GM19193 (cell line): ENCODE measurements at regions not wholly inside any gene's neighbourhood (a gene's known extent, or its start where the extent isn't known, plus 50 kb on each side); places are given as distances from the start of the nearest gene placed in this dataset.

Experiments used
- POLR2A ChIP-seq: IDR thresholded peaks from 4 replicates; pipeline ENCODE4 v1.6.1; 2011; ENCODE audit not compliant: insufficient read depth, insufficient read length; ENCODE audit errors: extremely low read depth

DNA sequence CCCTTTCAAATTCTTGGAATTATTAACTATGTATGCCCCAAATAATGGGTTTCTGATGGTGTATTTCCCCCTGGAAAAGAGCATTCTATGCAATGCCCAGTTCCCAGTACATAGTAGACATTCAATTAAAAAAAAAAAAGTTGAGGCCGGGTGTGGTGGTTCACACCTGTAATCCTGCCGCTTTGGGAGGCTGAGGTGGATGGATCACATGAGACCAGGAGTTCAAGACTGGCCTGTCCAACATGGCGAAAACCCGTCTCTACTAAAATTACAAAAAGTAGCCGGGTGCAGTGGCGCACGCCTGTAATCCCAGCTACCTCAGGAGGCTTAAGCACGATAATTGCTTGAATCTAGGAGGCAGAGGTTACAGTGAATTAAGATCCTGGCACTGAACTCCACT, 83.3 kb upstream of the ZNF217 start:
- TF ChIP-seq POLR2A, result no peak

DNA sequence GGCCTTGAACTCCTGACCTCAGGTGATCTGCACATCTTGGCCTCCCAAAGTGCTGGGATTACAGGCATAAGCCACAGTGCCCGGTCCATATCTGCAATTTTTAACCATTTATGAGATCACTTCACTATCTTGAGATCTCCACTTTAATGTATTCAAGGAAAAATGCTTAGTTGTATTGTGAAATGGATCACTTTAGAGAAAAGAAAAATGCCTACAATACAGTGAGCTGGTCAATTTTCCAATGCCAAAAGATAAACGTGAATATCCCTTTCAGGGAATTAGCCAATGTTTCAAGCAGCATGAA, 82.8 kb upstream of the ZNF217 start:
- no peak for TF ChIP-seq POLR2A

DNA sequence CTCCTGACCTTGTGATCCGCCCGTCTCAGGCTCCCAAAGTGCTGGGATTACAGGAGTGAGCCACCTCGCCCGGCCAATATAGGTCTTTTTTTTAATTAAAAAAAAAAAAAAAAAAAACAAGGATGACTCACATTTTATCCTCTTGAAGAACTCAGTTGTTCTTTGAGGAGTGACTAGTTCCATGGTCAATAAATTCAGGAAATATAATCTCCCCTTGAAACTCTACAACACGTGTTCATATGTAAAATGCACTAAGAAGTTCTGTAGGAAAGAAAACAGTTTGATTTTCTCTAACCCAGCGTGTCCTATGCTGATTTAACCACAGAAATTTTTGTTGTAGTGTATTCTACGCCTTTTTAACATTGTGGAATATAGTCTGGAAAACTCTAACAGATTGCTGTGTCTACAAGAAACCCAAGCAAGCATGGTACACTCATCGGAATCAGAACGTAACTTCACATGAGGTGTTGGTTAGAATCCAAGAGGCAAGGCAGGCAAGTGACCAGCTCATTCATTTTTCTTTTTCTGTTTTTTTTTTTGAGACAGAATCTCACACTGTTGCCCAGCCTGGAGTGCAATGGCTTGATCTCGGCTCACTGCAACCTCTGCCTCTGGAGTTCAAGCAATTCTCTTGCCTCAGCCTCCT, 79.0 kb upstream of the ZNF217 start:
- no peak for TF ChIP-seq POLR2A

DNA sequence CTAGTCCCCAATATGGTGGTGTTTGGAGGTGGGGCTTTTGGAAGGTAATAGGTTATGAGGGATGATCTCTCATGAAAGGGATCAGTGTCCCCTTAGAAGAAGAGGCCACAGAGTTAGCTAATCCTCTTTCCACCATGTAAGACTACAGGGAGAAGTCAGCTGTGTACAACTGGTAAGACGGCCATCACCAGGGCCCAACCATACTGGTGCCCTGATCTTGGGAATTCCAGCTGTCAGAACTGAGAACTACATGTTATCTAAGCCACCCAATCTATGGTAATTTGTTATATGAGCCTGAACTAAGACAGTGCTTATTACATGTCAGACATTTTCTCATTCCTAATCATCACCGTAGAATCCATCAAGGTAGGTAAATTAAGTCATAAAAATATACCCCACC, 77.7 kb upstream of the ZNF217 start:
- TF ChIP-seq POLR2A, result no peak

DNA sequence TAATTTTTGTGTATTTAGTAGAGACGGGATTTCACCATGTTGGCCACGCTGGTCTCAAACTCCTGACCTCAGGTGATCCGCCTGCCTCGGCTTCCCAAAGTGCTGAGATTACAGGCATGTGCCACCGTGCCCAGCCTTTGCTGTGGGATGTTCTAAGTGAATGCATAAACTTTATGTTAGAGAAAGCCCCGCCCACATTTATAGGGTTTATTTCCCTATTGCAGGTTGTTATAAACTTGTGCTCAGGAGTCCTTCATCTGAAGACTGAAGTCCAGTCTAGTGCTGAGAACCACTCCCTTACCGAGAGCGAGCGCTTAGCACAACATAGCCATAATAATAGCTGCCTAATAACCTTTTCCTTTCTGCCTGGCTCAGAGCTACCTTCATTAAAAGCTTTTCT, 75.4 kb upstream of the ZNF217 start:
- TF ChIP-seq POLR2A, result no peak

DNA sequence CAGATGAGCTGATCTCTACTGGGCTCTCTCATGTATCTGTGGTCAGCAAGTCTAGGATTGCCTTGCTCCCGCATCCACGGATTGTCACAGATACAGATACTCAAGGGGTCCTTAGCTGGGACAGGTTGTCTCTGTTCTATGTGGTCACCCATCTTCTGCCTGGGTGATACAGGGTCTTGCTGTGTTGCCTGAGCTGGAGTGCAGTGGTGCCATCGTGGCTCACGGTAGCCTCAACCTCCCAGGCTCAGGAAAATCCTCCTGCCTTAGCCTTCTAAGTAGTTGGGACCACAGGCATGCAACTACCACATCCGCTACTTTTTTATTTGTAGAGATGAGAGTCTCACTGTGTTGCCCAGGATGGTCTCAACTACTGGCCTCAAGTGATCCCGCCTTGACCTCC, 72.5 kb upstream of the ZNF217 start:
- no peak for TF ChIP-seq POLR2A

DNA sequence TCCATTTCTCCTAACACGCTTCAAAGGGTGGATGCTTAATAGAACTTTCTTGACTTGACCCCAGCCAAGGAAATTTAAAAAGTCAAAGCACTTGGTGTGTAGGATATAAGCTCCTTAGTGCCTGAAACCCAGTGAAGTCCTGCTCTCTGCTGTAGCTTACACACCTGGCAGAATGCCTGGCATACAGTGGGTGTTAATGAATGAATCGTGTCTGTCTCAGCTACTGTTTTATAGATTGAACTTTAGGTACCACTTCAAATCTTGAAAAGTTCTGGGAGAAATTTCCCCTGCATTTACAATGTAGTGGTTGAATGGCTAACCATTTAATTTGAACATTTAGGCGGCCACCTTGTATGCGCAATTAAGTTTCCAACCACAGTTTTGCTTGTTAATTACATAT, 70.5 kb upstream of the ZNF217 start:
- TF ChIP-seq POLR2A, result no peak

DNA sequence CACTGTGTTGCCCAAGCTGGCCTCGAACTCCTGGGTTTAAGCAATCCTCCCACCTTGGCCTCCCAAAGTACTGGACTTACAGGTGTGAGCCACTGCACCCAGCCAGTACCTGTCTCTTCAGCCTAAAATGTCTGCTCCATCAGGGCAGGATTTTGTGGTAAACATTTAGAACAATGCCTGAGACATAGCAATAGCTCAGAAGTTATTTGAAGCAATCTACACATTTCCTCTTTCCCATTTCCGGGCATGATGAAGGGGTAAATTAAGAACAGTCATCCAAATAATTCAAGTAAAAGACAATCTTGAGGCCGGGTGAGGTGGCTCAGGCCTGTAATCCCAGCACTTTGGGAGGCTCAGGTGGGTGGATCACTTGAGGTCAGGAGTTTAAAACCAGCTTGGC, 69.0 kb upstream of the ZNF217 start:
- no peak for TF ChIP-seq POLR2A

DNA sequence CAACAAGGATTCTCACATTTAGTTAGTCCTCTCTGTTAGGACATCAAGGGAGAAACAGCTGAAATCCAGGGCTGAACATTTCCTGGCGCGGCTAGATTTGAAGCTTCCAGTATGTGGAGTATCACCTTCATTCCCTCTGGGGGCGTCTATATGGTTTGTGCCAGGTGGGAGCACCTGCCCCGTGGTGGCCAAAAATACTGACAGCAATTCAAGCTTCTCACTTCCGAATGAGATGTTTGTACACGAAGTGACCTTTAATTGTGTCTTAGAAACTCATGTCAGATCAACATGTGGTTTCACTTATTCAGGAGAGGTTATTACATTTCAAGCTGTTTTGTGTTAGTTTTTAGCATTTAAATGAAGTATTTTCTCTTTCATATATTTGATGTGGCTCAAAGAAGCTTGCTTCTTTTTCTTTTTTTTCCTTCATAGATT, 67.3 kb upstream of the ZNF217 start:
- no peak for TF ChIP-seq POLR2A

DNA sequence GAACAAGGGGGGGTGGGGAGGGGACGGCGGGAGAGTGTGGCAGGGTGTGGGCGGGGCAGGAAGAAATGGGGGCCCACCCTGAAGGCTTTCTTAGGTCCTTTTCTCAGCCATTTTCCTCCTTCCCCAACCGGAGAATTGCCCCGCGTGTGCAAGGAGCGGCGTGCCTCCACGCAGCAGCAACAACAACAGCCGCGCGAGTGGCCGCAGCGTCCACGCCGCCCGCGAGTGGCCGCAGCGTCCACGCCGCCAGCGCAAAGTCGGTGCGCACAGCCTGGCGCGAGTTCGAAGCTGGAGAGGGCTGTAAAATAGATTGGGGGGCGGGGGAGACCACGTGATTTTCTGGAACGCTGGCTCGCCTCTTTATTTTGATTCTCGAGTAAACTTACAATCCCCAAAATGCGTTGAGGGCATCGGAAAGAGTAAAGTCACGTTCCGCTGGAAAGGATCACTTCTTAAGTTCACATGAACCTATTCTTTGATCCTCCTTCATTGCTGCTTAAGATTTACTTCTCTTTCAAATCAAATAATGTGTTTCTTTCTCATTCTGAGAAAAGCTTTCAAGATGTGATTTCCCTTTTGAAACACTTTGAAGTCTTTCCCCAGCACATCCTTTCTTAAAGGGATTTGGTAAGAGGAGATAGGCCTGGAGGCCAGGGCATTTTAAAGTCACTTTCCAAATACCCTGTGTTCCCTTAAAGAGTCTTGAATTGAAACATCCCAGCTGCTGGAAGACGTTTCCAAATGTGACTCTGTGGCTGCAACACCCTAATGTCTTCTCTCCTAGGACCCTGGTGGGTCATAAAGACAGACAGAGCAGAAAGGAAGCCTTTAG, 66.7 kb upstream of the ZNF217 start:
- TF ChIP-seq POLR2A, result peak; percentile 44

DNA sequence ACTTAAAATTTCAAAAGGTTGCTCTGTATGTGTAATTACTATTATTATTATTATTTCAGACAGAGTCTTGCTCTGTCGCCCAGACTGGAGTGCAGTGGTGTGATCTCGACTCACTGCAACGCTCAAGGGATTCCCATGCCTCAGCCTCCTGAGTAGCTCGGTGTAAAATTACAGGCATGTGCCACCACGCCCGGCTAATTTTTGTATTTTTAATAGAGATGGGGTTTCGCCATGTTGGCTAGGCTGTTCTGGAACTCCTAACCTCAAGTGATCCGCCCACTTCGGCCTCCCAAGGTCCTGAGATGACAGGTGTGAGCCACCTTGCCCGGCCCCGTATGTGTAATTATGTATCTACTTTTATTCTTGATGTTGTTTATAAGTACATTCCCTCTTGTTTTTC, 65.3 kb upstream of the ZNF217 start:
- TF ChIP-seq POLR2A, result no peak

DNA sequence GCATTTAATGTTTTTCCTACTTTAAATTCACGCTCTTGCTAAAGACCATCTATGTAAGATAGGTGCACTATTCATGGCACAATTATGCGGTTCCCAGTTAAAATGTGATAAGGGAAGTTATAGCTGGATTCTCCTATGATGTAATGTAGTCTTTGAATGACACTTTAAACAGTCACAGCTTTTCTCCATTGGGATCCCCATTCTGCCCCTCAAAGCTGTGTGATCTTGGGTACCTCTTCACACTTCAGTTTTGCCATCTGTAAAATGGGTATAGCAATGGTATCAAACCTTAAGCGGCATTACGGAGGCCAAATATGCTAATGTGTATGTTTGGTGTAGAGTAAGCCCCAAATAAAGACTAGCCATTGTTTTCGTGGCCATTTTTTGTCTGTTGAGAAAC, 64.7 kb upstream of the ZNF217 start:
- no peak for TF ChIP-seq POLR2A

DNA sequence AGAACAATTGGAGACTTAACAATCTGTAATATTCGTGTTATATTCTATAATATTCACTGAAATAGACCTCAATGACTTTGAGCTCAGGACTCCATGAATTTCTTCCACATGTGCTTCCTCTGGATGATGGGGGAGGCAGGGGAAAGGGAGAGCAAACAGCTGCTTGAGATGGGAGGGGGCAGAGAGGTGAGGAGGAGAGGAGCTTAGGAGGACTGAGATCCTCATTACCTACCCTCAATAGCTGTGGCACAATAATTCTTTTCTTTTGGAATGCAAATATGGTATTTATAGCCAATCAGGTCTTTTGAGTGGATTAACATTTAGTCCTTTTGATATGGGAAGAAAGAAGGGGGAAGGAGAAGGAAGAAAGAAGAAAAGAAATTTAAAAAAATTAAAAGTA, 64.1 kb upstream of the ZNF217 start:
- no peak for TF ChIP-seq POLR2A

DNA sequence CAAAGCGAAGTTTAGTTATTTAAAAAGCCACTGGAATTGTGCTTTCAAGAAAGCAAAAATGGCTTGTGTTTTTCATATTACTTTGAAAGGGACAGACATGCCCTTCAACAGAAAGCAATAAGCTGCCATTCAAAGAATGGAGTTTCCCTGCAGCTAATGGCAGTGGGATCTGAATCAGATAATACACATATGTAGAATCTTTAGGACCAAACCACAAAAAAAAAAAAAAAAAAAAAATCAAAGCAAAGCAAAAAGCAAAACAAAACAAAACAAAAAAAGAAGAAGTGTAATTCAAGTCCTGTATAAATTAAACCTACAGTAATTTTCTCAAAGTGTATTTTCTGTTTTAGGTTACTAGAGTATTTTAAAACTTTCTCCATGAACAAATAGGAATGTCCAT, 63.6 kb upstream of the ZNF217 start:
- no peak for TF ChIP-seq POLR2A

DNA sequence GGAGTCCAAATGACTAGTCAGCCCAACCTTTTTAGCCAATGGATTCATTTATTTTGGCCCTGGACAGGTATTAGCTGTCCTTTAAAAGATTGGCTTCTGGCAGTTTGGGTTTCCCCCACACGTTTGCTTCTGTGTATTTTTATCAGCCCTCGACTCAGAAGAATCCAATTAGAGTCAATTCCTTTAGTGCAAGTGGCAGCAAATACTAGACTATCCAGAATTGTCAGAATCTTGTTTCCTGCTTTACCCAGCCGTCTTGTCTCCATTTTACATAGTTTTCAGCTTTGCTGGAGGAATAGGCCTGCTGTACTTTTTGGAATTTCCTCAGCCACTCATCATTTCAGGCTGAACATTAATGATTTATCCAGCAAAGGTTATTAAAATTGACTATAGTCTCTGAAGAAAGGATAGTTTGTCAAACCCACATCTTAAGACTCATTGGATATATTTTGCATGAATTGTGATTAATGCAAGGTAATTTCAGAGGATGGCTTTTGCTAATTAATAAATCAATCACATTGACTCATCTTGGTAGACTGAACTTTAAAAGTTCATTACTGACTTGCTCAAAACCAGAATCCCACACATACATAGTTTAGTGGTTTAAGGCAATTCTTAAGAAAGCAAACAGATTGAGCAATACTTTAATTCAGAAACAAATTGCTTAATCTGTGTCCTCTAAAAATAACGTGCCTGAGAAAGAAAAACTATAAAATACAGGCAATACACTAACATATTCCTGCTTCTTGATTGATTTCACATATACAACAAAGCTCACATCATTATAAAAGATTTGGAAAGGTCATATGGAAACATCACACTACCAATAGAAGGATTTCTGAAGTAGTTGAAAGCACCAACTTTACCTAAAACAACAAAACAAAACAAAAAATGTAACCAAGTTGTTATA, 62.9 kb upstream of the ZNF217 start:
- TF ChIP-seq POLR2A, result no peak

DNA sequence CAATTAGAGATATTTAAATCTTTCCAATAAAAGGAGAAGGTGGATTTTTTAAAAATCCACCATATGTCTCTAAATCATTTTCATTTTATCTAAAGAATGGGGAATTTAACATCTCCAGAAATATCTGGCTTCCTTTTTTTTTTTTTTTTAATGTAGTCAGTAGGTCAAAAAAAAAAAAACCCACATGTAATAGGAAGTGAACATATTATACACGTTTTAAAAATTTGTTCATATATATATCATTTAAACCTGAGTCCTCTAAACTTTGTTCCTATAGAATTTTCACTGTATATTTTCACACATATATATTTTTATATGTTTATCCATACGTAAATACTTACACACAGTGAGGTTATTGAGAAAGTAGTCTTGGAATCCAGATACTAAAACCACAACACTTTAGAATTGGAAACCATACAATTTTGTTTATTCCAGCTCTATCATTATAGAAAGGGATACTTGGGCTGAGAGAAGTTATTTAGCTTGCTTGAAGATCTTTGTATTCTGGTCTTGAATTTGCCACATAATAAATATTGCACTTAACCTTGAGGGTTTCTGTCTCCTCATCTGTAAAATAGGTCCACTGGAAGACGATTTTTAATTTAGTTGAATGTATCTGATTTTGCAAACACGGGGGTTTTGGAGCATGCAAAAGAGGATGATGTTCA, 62.1 kb upstream of the ZNF217 start:
- no peak for TF ChIP-seq POLR2A
